H1 (cell line): ENCODE measurements at regions not wholly inside any gene's neighbourhood (a gene's known extent, or its start where the extent isn't known, plus 50 kb on each side); places are given as distances from the start of the nearest gene placed in this dataset.

Experiments used
- CBX5 ChIP-seq: fragments of 300-800, 300-1000 bp; sonication (generic); IDR thresholded peaks from 2 replicates; pipeline ENCODE4 v1.7.1; 2016; ENCODE audit warnings: antibody characterized with exemption, low read length, low read depth
- CBX8 ChIP-seq: fragments of 300-800, 300-1000 bp; sonication (generic); IDR thresholded peaks from 2 replicates; pipeline ENCODE4 v1.7.1; 2016; ENCODE audit warnings: low read depth, low read length, borderline replicate concordance
- EP300 ChIP-seq, 2 experiments: IDR thresholded peaks; 1 replicate in 1 of 2; 2 replicates in 1 of 2; pipeline ENCODE4 v1.6.1; 2011 to 2012; ENCODE audit warnings: low read depth in 2 of 2, low read length in 2 of 2, mild to moderate bottlenecking in 2 of 2, borderline replicate concordance in 1 of 2, inconsistent platforms in 1 of 2, moderate library complexity in 1 of 2
- PHF8 ChIP-seq: fragments of 200-600 bp; sonication (generic); conservative IDR thresholded peaks from 2 replicates; pipeline ENCODE4 v1.7.1; 2012; ENCODE audit warnings: low read depth, mild to moderate bottlenecking, inconsistent platforms, low read length, moderate library complexity
- SP4 ChIP-seq: IDR thresholded peaks from 2 replicates; pipeline ENCODE4 v1.6.1; 2012; ENCODE audit warnings: low read length, inconsistent platforms
- TAF1 ChIP-seq: IDR thresholded peaks from 2 replicates; pipeline ENCODE4 v1.6.1; 2011; ENCODE audit warnings: mild to moderate bottlenecking, low read depth, low read length
- TEAD4 ChIP-seq: IDR thresholded peaks from 2 replicates; pipeline ENCODE4 v1.6.1; 2012; ENCODE audit warnings: low read depth, low read length, inconsistent platforms, mixed read lengths
- TF ChIP-seq, protein P1 (sequence below): IDR thresholded peaks from 2 replicates; pipeline ENCODE4 v1.6.1; 2011; ENCODE audit warnings: low read length, improper control_type of control experiment
- TF ChIP-seq, protein P2 (sequence below): IDR thresholded peaks from 2 replicates; pipeline ENCODE4 v1.6.1; 2012; ENCODE audit warnings: inconsistent platforms
- TF ChIP-seq, protein P3 (sequence below), 3 experiments: IDR thresholded peaks; 1 replicate in 2 of 3; 2 replicates in 1 of 3; pipeline versions ENCODE4 v1.5.1 to v1.6.1; 2011; ENCODE audit warnings: low read length in 3 of 3, mild to moderate bottlenecking in 3 of 3, inconsistent platforms in 2 of 3, low read depth in 1 of 3, moderate library complexity in 1 of 3; ENCODE audit not compliant: insufficient read depth in 1 of 3; ENCODE audit errors: control extremely low read depth in 1 of 3

DNA sequence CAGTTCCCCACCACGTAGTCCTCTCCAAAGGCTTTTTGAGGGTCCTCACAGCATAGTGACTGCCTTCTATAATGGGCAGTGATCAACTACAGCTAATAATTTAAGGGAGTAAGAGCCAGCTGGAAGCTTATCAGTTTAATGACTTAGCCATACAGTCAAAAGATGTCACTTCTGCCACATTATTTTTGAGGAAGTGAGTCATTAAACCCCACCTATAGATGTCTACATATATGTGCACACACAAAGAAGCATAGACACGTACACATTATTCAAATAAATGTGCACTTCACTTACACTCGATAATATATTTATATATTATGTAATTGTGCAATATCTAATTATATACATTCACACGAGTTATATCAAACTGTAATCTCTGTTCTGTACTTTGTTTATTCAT lies 1704.7 kb downstream of the KCNT2 start:
- TF ChIP-seq TEAD4: no peak
- TF ChIP-seq TAF1: no peak
- TF ChIP-seq, protein P1, sequence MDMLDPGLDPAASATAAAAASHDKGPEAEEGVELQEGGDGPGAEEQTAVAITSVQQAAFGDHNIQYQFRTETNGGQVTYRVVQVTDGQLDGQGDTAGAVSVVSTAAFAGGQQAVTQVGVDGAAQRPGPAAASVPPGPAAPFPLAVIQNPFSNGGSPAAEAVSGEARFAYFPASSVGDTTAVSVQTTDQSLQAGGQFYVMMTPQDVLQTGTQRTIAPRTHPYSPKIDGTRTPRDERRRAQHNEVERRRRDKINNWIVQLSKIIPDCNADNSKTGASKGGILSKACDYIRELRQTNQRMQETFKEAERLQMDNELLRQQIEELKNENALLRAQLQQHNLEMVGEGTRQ: no peak
- TF ChIP-seq, protein P2, sequence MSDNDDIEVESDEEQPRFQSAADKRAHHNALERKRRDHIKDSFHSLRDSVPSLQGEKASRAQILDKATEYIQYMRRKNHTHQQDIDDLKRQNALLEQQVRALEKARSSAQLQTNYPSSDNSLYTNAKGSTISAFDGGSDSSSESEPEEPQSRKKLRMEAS: no peak
- TF ChIP-seq, protein P3, sequence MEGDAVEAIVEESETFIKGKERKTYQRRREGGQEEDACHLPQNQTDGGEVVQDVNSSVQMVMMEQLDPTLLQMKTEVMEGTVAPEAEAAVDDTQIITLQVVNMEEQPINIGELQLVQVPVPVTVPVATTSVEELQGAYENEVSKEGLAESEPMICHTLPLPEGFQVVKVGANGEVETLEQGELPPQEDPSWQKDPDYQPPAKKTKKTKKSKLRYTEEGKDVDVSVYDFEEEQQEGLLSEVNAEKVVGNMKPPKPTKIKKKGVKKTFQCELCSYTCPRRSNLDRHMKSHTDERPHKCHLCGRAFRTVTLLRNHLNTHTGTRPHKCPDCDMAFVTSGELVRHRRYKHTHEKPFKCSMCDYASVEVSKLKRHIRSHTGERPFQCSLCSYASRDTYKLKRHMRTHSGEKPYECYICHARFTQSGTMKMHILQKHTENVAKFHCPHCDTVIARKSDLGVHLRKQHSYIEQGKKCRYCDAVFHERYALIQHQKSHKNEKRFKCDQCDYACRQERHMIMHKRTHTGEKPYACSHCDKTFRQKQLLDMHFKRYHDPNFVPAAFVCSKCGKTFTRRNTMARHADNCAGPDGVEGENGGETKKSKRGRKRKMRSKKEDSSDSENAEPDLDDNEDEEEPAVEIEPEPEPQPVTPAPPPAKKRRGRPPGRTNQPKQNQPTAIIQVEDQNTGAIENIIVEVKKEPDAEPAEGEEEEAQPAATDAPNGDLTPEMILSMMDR (IDR thresholded peaks at IDR 0.05; ENCODE audit: control extremely low read depth in 1 of 3, insufficient read depth in 1 of 3, low read depth in 1 of 3, low read length in 3 of 3): no peak
- no peak for TF ChIP-seq CBX8
- no peak for TF ChIP-seq EP300 (IDR thresholded peaks at IDR 0.05; ENCODE audit: borderline replicate concordance in 1 of 2, low read depth in 2 of 2, low read length in 2 of 2)
- no peak for TF ChIP-seq PHF8
- TF ChIP-seq SP4: no peak
- no peak for TF ChIP-seq CBX5
